ENCODE measurements at regions not wholly inside any gene's neighbourhood (a gene's known extent, or its start where the extent isn't known, plus 50 kb on each side); places are given as distances from the start of the nearest gene placed in this dataset.

- TF ChIP-seq CTCF (tag by site-specific recombination; IDR thresholded peaks at IDR 0.05) (no peak), ZNF610 (tag by site-specific recombination; IDR thresholded peaks at IDR 0.05; ENCODE audit: borderline replicate concordance) (no peak), ZEB2 (tag by site-specific recombination; IDR thresholded peaks at IDR 0.05) (no peak), REST (tag by site-specific recombination; IDR thresholded peaks at IDR 0.05) (no peak), ZNF585B (tag by site-specific recombination; IDR thresholded peaks at IDR 0.05) (no peak), ZNF148 (tag by site-specific recombination; IDR thresholded peaks at IDR 0.05; ENCODE audit: borderline replicate concordance) (no peak), KLF8 (tag by site-specific recombination; IDR thresholded peaks at IDR 0.05) (no peak), ZXDB (tag by site-specific recombination; IDR thresholded peaks at IDR 0.05) (no peak), ZBTB7A (tag by site-specific recombination; IDR thresholded peaks at IDR 0.05; ENCODE audit: low read depth) (no peak), ZNF292 (tag by site-specific recombination; IDR thresholded peaks at IDR 0.05; ENCODE audit: borderline replicate concordance, low read depth) (no peak), IKZF3 (tag by site-specific recombination; IDR thresholded peaks at IDR 0.05) (no peak), ZNF76 (tag by site-specific recombination; IDR thresholded peaks at IDR 0.05; ENCODE audit: borderline replicate concordance, low read depth) (no peak), ZNF664 (tag by site-specific recombination; IDR thresholded peaks at IDR 0.05) (no peak)
- TF ChIP-seq, protein P1, sequence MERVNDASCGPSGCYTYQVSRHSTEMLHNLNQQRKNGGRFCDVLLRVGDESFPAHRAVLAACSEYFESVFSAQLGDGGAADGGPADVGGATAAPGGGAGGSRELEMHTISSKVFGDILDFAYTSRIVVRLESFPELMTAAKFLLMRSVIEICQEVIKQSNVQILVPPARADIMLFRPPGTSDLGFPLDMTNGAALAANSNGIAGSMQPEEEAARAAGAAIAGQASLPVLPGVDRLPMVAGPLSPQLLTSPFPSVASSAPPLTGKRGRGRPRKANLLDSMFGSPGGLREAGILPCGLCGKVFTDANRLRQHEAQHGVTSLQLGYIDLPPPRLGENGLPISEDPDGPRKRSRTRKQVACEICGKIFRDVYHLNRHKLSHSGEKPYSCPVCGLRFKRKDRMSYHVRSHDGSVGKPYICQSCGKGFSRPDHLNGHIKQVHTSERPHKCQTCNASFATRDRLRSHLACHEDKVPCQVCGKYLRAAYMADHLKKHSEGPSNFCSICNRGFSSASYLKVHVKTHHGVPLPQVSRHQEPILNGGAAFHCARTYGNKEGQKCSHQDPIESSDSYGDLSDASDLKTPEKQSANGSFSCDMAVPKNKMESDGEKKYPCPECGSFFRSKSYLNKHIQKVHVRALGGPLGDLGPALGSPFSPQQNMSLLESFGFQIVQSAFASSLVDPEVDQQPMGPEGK (tag by site-specific recombination; IDR thresholded peaks at IDR 0.05): no peak
Measured at GRCh38 chr11:28521075-28521474, 412.9 kb downstream of the METTL15 start.
